K562 (cell line): ENCODE measurements at regions not wholly inside any gene's neighbourhood (a gene's known extent, or its start where the extent isn't known, plus 50 kb on each side); places are given as distances from the start of the nearest gene placed in this dataset.

ENCODE experiments used
- CREB3 ChIP-seq: fragments of 450-650 bp; conservative IDR thresholded peaks from 2 replicates; pipeline ENCODE4 v1.6.1; 2016; ENCODE audit warnings: missing genetic modification characterization, low read depth, mild to moderate bottlenecking, missing compliant biosample characterization, moderate library complexity
- FOXK1 ChIP-seq: sonication (generic); formaldehyde crosslinking; IDR thresholded peaks from 2 replicates; pipeline ENCODE4 v1.8.0; 2022; ENCODE audit warnings: missing genetic modification reagents, mild to moderate bottlenecking, borderline replicate concordance
- KAT7 ChIP-seq: sonication (generic); formaldehyde crosslinking; IDR thresholded peaks from 2 replicates; pipeline ENCODE4 v1.8.0; 2022; ENCODE audit warnings: missing genetic modification reagents, mild to moderate bottlenecking, borderline replicate concordance
- RUNX1 ChIP-seq: sonication (generic); IDR thresholded peaks from 2 replicates; pipeline ENCODE4 v1.6.1; 2016; ENCODE audit warnings: antibody characterized with exemption, low read depth
- ZBTB40 ChIP-seq, 2 experiments: fragments of 450-650 bp in 1 of 2; sonication (generic) in 1 of 2; formaldehyde crosslinking in 1 of 2; IDR thresholded peaks; 2 replicates each; pipeline versions ENCODE4 v1.7.1 to v1.9.0; 2016 to 2022; ENCODE audit warnings: inconsistent platforms in 1 of 2, mild to moderate bottlenecking in 1 of 2, missing genetic modification reagents in 1 of 2
- ZFP36 ChIP-seq: fragments of 150-350 bp; IDR thresholded peaks from 2 replicates; pipeline ENCODE4 v1.6.1; 2018; ENCODE audit warnings: low read length, low read depth; ENCODE audit not compliant: partially characterized antibody
- ZNF143 ChIP-seq: sonication (generic); formaldehyde crosslinking; IDR thresholded peaks from 2 replicates; pipeline ENCODE4 v1.9.0; 2022; ENCODE audit warnings: mild to moderate bottlenecking, missing genetic modification reagents
- ZNF561 ChIP-seq: fragments of 450-650 bp; formaldehyde crosslinking; conservative IDR thresholded peaks from 2 replicates; pipeline ENCODE4 v1.4.0; 2020; ENCODE audit warnings: mild to moderate bottlenecking, moderate library complexity

- TF ChIP-seq ZBTB40 (IDR thresholded peaks at IDR 0.05) (no peak), ZBTB40 (CRISPR knock-in tag; IDR thresholded peaks at IDR 0.05) (no peak), CREB3 (tag) (no peak), ZFP36 (no peak), FOXK1 (CRISPR knock-in tag) (no peak), ZNF561 (CRISPR knock-in tag) (no peak), RUNX1 (no peak), KAT7 (no peak), ZNF143 (CRISPR knock-in tag) (no peak)
- TF ChIP-seq, all 486 proteins: peak for 0
Measured at GRCh38 chrX:36856849-36857248, 151.3 kb upstream of the FAM47C start (continued).
